Neural progenitor cell (in vitro differentiated cells): ENCODE measurements at regions not wholly inside any gene's neighbourhood (a gene's known extent, or its start where the extent isn't known, plus 50 kb on each side); places are given as distances from the start of the nearest gene placed in this dataset.
"Not testable (repeated sequence)": the region's sequence is repeated elsewhere in the genome, so short reads cannot be mapped to it uniquely, and the experiment has no call there.

Experiments
- EZH2phosphoT487 ChIP-seq: fragments of 200-600 bp; sonication (generic); IDR thresholded peaks from 2 replicates; pipeline ENCODE4 v1.6.1; 2017; ENCODE audit warnings: antibody characterized with exemption
- TF ChIP-seq, protein P1 (sequence below): fragments of 200-600 bp; sonication (generic); IDR thresholded peaks from 2 replicates; pipeline ENCODE4 v1.5.1; 2017; ENCODE audit warnings: antibody characterized with exemption, mild to moderate bottlenecking

DNA sequence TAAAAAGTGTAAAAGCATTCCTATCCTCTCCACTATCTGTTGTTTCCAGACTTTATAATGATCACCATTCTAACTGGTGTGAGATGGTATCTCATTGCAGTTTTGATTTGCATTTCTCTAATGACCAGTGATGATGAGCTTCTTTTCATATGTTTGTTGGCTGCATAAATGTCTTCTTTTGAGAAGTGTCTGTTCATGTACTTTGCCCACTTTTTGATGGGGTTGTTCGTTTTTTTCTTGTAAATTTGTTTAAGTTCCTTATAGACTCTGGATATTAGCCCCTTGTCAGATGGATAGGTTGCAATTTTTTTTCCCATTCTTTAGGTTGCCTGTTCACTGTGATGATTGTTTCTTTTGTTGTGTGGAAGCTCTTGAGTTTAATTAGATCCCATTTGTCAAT is 199.6 kb upstream of the ETV3 start:
- TF ChIP-seq EZH2phosphoT487 = not testable (repeated sequence)
- TF ChIP-seq, protein P1, sequence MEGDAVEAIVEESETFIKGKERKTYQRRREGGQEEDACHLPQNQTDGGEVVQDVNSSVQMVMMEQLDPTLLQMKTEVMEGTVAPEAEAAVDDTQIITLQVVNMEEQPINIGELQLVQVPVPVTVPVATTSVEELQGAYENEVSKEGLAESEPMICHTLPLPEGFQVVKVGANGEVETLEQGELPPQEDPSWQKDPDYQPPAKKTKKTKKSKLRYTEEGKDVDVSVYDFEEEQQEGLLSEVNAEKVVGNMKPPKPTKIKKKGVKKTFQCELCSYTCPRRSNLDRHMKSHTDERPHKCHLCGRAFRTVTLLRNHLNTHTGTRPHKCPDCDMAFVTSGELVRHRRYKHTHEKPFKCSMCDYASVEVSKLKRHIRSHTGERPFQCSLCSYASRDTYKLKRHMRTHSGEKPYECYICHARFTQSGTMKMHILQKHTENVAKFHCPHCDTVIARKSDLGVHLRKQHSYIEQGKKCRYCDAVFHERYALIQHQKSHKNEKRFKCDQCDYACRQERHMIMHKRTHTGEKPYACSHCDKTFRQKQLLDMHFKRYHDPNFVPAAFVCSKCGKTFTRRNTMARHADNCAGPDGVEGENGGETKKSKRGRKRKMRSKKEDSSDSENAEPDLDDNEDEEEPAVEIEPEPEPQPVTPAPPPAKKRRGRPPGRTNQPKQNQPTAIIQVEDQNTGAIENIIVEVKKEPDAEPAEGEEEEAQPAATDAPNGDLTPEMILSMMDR = not testable (repeated sequence)
